AG20443 (cell line): ENCODE measurements at regions not wholly inside any gene's neighbourhood (a gene's known extent, or its start where the extent isn't known, plus 50 kb on each side); places are given as distances from the start of the nearest gene placed in this dataset.
A peak's percentile ranks its signal among the peaks of the same experiment; 100 is the strongest.

Source experiments
- DNase-seq: peaks from one replicate; pipeline ENCODE4 v3.0.0; 2012; ENCODE audit warnings: low spot score, mixed read lengths

- DNase-seq = peak; percentile 70
Observed at GRCh38 chr1:87224201-87224600, 104.5 kb upstream of the LMO4 start.

- no peak for DNase-seq
Observed at GRCh38 chr1:87225171-87225570, 103.5 kb upstream of the LMO4 start.

- peak; percentile 91 for DNase-seq
Observed at GRCh38 chr1:87226341-87226760, 102.3 kb upstream of the LMO4 start.

- DNase-seq = no peak
Observed at GRCh38 chr1:87227651-87228050, 101.0 kb upstream of the LMO4 start.

DNA sequence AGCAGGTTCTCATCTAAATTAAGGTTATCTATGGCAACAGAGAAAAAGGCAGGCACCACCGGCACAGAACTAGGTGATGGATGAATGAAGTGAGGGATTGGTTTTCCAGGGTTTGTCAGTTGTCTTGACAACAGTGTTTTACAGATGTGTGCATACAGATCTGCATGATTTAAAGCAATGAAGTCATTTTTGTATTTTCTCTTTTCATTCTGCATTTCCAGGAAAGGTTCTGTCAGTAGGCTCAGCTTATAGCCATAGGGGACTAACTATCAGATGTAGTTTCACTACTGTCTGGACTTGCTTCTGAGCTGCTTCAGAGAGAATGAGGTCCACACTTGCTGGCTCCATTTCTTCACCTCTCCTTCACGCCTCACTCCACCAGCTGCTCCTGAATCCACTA is 98.2 kb upstream of the LMO4 start:
- no peak for DNase-seq

DNA sequence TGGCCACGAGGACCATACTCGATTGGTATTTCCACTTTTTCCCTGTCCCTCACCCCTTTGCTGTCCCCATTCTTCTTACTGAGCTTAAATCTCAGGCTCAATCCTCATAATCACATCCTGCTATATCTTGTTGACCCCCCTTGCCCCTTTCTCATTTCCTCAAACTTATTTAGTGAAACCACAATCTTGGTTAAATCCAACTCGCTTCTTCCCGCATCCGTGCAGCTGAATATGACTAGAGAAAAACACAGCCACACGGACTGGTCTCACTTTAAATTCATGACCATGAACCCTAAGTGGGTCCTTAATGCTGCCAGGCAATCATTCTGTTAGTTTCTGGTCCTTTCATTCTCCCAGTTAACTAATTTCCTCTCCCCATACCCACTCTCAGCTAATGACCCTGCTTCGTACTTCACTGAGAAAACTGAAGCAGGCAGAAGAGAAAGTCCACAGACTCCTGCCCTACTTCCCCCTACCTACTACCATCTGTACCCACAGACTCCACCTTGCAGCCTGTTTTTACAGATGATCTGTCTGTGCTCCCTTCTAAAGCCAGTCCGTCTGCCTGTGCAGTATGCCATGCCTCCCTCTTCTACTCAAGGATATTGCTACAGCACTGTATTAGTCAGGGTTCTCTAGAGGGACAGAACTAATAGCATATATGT is 96.8 kb upstream of the LMO4 start:
- no peak for DNase-seq

- no peak for DNase-seq
Observed at GRCh38 chr1:87236585-87236984, 92.1 kb upstream of the LMO4 start.

DNA sequence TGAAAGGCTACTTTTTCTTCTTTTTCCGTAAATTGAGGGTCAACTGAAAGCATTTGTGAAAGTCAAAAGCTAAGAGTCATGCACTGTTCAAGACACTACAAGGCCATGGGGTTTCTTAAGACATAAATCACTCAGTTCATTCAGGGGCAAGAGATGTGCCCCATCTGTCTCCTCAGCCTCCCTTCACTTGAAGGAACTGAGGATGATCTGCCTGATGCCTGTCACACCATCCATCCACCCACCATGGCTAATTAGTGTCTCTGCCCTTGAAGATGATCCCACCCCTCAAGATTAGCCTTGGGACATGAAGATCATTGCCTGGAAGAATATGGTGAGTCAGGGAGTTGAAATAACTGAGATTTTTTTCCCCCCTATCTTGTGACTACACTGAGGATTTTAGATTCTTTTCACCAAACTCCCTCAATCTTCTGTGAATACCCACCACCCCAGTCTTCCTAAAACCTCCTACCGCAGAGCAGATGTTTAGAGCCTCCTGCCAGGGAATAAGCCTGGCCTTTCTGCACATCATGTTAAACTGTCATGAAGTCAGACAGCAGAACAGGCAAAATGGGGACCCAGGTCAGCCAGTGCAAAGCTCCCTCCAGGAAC is 88.6 kb upstream of the LMO4 start:
- DNase-seq = no peak

- no peak for DNase-seq
Observed at GRCh38 chr1:87240661-87241285, 87.9 kb upstream of the LMO4 start.

GRCh38 chr1:87242445-87243185 is 86.1 kb upstream of the LMO4 start:
- DNase-seq = no peak

- peak; percentile 26 for DNase-seq
Observed at GRCh38 chr1:87243573-87243972, 85.1 kb upstream of the LMO4 start.

- DNase-seq = no peak
Observed at GRCh38 chr1:87246436-87246835, 82.2 kb upstream of the LMO4 start.

DNA sequence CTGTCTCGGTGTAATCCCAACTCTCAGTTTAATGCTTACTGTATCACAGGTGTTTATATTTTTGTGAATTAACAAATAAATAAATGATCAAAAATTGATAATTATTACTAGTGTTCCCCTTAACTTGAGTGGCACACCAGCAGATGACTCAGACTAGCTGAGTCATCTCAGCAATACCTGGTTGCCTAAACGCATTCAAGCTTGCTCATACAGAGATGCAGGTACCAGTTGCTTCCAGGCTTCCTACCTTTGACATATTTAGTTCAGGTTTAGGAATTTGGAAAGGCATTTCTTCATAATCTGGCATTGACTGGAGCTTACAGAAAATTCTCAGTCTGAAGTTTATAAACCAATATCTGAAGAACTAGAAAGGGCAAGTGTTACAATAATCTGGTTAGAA is 78.9 kb upstream of the LMO4 start:
- DNase-seq = no peak

DNA sequence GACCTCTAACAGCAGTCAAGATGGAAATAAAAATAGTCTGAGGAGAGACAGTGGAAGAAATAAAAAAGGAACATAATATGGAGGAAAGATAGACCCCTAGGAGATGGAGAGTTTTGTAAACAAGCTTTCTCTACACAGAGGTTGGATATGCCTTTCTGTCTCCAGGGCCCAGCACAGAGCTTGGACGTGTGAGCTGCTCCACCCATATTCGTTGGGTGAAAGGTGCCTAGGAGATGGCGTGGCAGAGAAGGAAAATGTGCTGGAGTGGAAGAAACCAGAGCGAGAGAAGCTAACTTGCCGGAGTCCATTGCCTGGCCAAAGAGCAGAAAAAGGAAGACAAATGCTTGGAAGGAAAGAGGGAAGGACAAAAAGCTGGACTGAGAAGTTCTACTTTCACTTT is 78.3 kb upstream of the LMO4 start:
- DNase-seq = no peak

DNA sequence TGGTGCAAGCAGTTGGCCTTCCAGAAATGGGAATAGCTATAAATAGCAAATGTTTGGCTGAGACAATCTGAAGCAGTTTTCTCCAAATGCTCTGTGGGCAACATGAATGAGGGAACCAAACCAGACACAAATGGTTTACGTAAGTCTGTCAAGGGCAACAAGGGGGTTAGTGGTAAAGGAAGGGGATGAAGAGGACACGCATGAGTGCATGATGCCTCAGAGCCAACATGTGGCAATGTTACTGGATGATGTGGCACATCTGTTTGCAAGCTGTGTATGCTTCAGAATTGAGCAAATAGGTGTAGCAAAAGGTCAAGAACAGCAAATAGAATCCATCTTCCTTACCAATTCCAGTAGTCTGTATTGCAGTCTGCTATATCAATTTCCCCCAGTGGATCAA is 76.3 kb upstream of the LMO4 start:
- DNase-seq = peak; percentile 74

- DNase-seq = no peak
Observed at GRCh38 chr1:87262688-87263087, 66.0 kb upstream of the LMO4 start.

GRCh38 chr1:87263281-87263680 is 65.4 kb upstream of the LMO4 start:
- no peak for DNase-seq

DNA sequence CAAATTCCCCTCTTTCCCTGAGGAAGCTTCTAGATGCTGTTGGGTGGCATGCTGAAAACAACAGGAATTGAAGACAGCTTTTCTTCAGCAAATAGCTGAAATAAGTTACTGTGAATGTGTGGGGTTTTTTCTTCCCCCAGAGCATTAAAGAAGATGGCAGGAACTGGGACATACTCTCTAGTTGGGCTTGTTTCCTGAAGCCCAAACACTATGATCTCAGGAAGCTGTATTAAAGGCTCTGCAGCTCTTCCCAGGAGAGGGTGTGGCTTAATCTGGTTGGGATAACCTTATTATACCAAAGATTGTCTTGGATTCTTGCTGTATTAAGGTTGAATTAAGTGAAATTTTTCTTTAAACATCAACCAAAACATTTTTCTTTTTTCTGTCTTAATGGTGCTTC is 64.9 kb upstream of the LMO4 start:
- DNase-seq = no peak

DNA sequence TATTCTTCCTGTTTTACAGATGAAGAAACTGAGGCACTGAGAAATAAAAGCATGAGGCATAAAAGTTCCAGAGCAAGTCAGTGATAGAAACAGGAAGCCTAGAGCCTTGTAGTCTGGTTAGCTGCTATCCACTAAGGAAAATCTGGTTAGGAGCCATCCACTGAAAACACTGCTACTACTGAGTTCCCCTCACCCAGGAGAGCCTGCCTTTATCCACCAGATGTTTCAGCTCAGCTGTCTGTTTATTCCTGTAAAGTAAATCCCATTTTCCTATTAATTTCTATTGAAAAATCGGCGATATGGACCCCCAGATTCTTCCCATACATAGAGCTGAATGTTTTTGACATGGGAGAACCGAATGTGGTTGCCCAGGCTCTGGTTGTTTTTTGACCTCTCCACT is 63.7 kb upstream of the LMO4 start:
- DNase-seq = no peak

DNA sequence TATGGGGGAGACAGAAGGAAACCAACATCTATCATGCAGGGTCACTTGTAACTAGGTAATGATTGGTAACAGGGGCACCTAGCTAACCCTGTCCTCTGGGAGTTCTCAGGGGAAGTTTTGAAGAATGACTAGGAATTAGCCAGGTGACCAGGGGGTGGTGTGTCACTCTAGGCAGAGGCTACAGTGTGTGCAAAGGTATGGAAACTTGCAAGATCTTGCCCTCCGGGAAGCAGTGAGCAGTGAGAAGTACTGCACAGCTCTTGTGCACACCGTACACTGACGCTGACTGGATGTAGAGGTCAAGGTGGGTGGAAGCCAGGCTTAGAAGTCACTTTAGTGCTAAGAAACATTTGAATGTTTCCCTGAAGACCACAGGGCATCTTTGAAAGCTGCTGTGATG is 62.9 kb upstream of the LMO4 start:
- DNase-seq = no peak

GRCh38 chr1:87268111-87268510 is 60.6 kb upstream of the LMO4 start:
- DNase-seq = no peak

GRCh38 chr1:87269921-87270320 is 58.8 kb upstream of the LMO4 start:
- no peak for DNase-seq

DNA sequence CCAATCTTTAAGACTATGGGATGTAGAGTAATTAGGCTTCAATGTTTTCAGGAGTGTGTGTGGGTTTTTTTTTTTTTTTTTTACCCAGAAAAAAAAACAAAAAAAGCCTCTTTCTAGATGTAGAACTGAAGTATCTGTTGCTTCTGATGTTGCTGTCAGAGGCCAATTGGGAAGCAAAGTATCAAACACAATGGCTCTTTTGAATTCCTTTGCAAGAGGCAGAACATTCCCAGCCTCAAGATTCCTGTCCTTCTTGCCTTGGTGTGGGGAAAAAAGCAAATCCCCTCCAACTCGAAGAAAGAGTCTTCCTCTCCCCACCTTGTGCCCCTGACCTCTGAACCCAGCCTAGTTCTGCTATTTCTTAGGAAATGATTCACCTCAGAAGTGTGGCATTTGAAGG is 55.4 kb upstream of the LMO4 start:
- no peak for DNase-seq
